K562 (cell line): ENCODE measurements at regions not wholly inside any gene's neighbourhood (a gene's known extent, or its start where the extent isn't known, plus 50 kb on each side); places are given as distances from the start of the nearest gene placed in this dataset.

Experiments
- ATAC-seq: fragments of 200-7000 bp; cut with Tn5 transposase; 3 replicates; pipeline ENCODE4 v1.9.1; 2020; ENCODE audit warnings: moderate library complexity
- BruUV-seq: library from RNA; stranded (reverse); fragments of 400-500 nt; replicated peaks from 2 replicates; lab custom pipeline; 2021; lab: Mats Ljungman, UMichigan
- CTCF ChIA-PET: fragments of 300-600 bp; formaldehyde crosslinking; extraction: SDS; loops from one replicate; lab custom pipeline; 2021; ENCODE audit warnings: low intra/inter-chr PET ratio; lab: Yijun Ruan, JAX
- POLR2A ChIA-PET: fragments of 300-600, 350-650 bp; sonication (Branson Sonifier 250); formaldehyde crosslinking; extraction: SDS; loops from one replicate; lab custom pipeline; 2021; ENCODE audit warnings: antibody characterized with exemption, inconsistent platforms; lab: Yijun Ruan, JAX
- DNase-seq, 4 experiments: peaks; one replicate each; pipeline versions ENCODE4 v3.0.0 to v3.0.0-alpha.2; 2011 to 2018; ENCODE audit warnings: low spot score in 3 of 4, mixed read lengths in 3 of 4; ENCODE audit errors: extremely low read depth in 1 of 4
- FAIRE-seq: peaks from 2 replicates; lab custom pipeline; 2011; peaks lifted over from hg19 to GRCh38; lab: Jason Lieb, UNC
- H2AFZ ChIP-seq: 2 replicates; pipeline ENCODE4 v1.6.0; 2011; ENCODE audit warnings: low read depth, low read length, control low read depth, inconsistent platforms
- H3K27ac ChIP-seq: fragments of 200-600 bp; 3 replicates; pipeline ENCODE4 v1.8.0; 2011; ENCODE audit warnings: low read depth, mild to moderate bottlenecking, control low read depth, inconsistent platforms, low read length, moderate library complexity, mixed read lengths; ENCODE audit errors: extremely low read depth
- H3K27me3 ChIP-seq, 2 experiments: fragments of 300-600 bp in 1 of 2; 2 replicates in 1 of 2; 3 replicates in 1 of 2; pipeline versions ENCODE4 v1.6.0 to v1.8.0; 2011; ENCODE audit warnings: inconsistent platforms in 2 of 2, low read length in 2 of 2, mild to moderate bottlenecking in 1 of 2, mixed read lengths in 1 of 2, moderate library complexity in 1 of 2; ENCODE audit not compliant: control insufficient read depth in 2 of 2, insufficient read depth in 2 of 2
- H3K36me3 ChIP-seq: fragments of 300-600 bp; 3 replicates; pipeline ENCODE4 v1.8.0; 2011; ENCODE audit warnings: mild to moderate bottlenecking, low read length, inconsistent platforms; ENCODE audit not compliant: control insufficient read depth, insufficient read depth
- H3K4me1 ChIP-seq, 2 experiments: fragments of 200-600 bp in 1 of 2; replicated peaks in 1 of 2; 2 replicates in 1 of 2; 3 replicates in 1 of 2; pipeline versions ENCODE4 v1.5.1 to v1.8.0; 2011; ENCODE audit warnings: inconsistent platforms in 2 of 2, low read length in 2 of 2, mild to moderate bottlenecking in 1 of 2, mixed read lengths in 1 of 2, moderate library complexity in 1 of 2; ENCODE audit not compliant: control insufficient read depth in 2 of 2, insufficient read depth in 2 of 2
- H3K4me2 ChIP-seq: 2 replicates; pipeline ENCODE4 v1.6.1; 2011; ENCODE audit warnings: low read length, control low read depth, inconsistent platforms, mixed read lengths; ENCODE audit not compliant: insufficient read depth
- H3K4me3 ChIP-seq: fragments of 200-600 bp; sonication (generic), shearing (Covaris generic); 2 replicates; pipeline ENCODE4 v1.5.1; 2016; ENCODE audit warnings: control low read depth, inconsistent platforms
- H3K79me2 ChIP-seq: fragments of 200-600 bp; 3 replicates; pipeline ENCODE4 v1.8.0; 2011; ENCODE audit warnings: low read length, inconsistent platforms; ENCODE audit not compliant: control insufficient read depth, insufficient read depth
- H3K9ac ChIP-seq, 2 experiments: 2 replicates each; pipeline versions ENCODE4 v1.6.0 to v1.6.1; 2011; ENCODE audit warnings: low read depth in 2 of 2, low read length in 2 of 2, control low read depth in 1 of 2, inconsistent platforms in 1 of 2, mild to moderate bottlenecking in 1 of 2, mixed read lengths in 1 of 2; ENCODE audit not compliant: insufficient read depth in 1 of 2
- H3K9me1 ChIP-seq: one replicate; pipeline ENCODE4 v1.6.0; 2011; ENCODE audit warnings: inconsistent platforms, mild to moderate bottlenecking, low read length, moderate library complexity; ENCODE audit not compliant: control insufficient read depth, insufficient read depth
- H3K9me3 ChIP-seq: replicated peaks from 2 replicates; pipeline ENCODE4 v1.5.1; 2011; ENCODE audit warnings: low read depth, low read length, inconsistent platforms; ENCODE audit not compliant: control insufficient read depth, insufficient read depth
- H4K20me1 ChIP-seq: replicated peaks from 2 replicates; pipeline ENCODE4 v1.6.1; 2011; ENCODE audit warnings: low read length, inconsistent platforms, mixed read lengths; ENCODE audit not compliant: control insufficient read depth, insufficient read depth
- ATF7 ChIP-seq: fragments of 450-650 bp; IDR thresholded peaks from 2 replicates; pipeline ENCODE4 v1.7.1; 2014; ENCODE audit warnings: mild to moderate bottlenecking, moderate library complexity
- HDAC8 ChIP-seq: fragments of 450-650 bp; IDR thresholded peaks from 2 replicates; pipeline ENCODE4 v1.6.1; 2016; ENCODE audit warnings: mild to moderate bottlenecking, missing genetic modification characterization, moderate library complexity, missing compliant biosample characterization
- ILF3 ChIP-seq: fragments of 450-650 bp; IDR thresholded peaks from 2 replicates; pipeline ENCODE4 v1.6.1; 2018; ENCODE audit warnings: antibody characterized with exemption, mild to moderate bottlenecking, moderate library complexity, borderline replicate concordance
- PTBP1 ChIP-seq: fragments of 200-400 bp; formaldehyde crosslinking; IDR thresholded peaks from 2 replicates; pipeline ENCODE4 v1.6.1; 2017; ENCODE audit warnings: low read depth, low read length
- PTRF ChIP-seq: fragments of 450-650 bp; IDR thresholded peaks from 2 replicates; pipeline ENCODE4 v1.6.1; 2016; ENCODE audit warnings: mild to moderate bottlenecking, missing genetic modification characterization, missing compliant biosample characterization
- SP2 ChIP-seq: IDR thresholded peaks from 2 replicates; pipeline ENCODE4 v1.6.1; 2011; ENCODE audit warnings: mild to moderate bottlenecking, low read depth, low read length, moderate library complexity; ENCODE audit not compliant: poor library complexity, severe bottlenecking; ENCODE audit errors: extremely low read depth
- SPI1 ChIP-seq: IDR thresholded peaks from 2 replicates; pipeline ENCODE4 v1.6.1; 2011; ENCODE audit warnings: low read depth, low read length, control low read depth, borderline replicate concordance
- TCF3 ChIP-seq: sonication (generic); formaldehyde crosslinking; IDR thresholded peaks from 2 replicates; pipeline ENCODE4 v1.4.0; 2020; ENCODE audit warnings: mild to moderate bottlenecking, missing genetic modification reagents
- ZBTB1 ChIP-seq: sonication (generic); formaldehyde crosslinking; IDR thresholded peaks from 2 replicates; pipeline ENCODE4 v1.8.1; 2023; ENCODE audit warnings: missing genetic modification reagents, low read depth, mild to moderate bottlenecking, borderline replicate concordance
- ZNF586 ChIP-seq: fragments of 450-650 bp; formaldehyde crosslinking; conservative IDR thresholded peaks from 2 replicates; pipeline ENCODE4 v1.4.0; 2020; ENCODE audit warnings: mild to moderate bottlenecking, moderate library complexity
- ZNF695 ChIP-seq: fragments of 450-650 bp; formaldehyde crosslinking; IDR thresholded peaks from 2 replicates; pipeline ENCODE4 v1.4.0; 2020; ENCODE audit warnings: mild to moderate bottlenecking, moderate library complexity
- ZNF707 ChIP-seq: fragments of 250-450 bp; sonication (Bioruptor Pico); conservative IDR thresholded peaks from 2 replicates; pipeline ENCODE4 v1.8.0; 2022; ENCODE audit warnings: inconsistent platforms, mild to moderate bottlenecking, moderate library complexity
- WGBS: fragments of 100-300 bp; shearing (Covaris generic); methylation state at CpG from one replicate; pipeline ENCODE4 v1.1.6; 2016; ENCODE audit warnings: low coverage, mixed read lengths; ENCODE audit not compliant: insufficient coverage; ENCODE audit errors: missing lambda C conversion rate; 5-methylcytosine and 5-hydroxymethylcytosine counted together
- in situ Hi-C: fragments of 300-500 bp; cut with MboI; formaldehyde crosslinking; loops from 4 replicates; pipeline ENCODE4 v1.15.0; 2018; ENCODE audit warnings: inconsistent platforms, mixed read lengths
- intact Hi-C: fragments of 100-400 bp; cut with micrococcal nuclease; formaldehyde crosslinking; loops from 2 replicates; pipeline ENCODE4 v1.14.2; 2022
- TF ChIP-seq, protein P1 (sequence below): sonication (generic); formaldehyde crosslinking; IDR thresholded peaks from 2 replicates; pipeline ENCODE4 v1.8.1; 2023; ENCODE audit warnings: mild to moderate bottlenecking, missing genetic modification reagents

- TF ChIP-seq SPI1 (no peak), ZBTB1 (no peak), HDAC8 (tag) (no peak), ILF3 (no peak), ATF7 (no peak), ZNF695 (CRISPR knock-in tag) (no peak), ZNF707 (CRISPR knock-in tag) (no peak), SP2 (no peak), TCF3 (CRISPR knock-in tag) (no peak), PTRF (tag) (no peak)
These were observed 616.1 kb downstream of the DTWD2 start (continued) for GRCh38 chr5:118371973-118372831.

DNA sequence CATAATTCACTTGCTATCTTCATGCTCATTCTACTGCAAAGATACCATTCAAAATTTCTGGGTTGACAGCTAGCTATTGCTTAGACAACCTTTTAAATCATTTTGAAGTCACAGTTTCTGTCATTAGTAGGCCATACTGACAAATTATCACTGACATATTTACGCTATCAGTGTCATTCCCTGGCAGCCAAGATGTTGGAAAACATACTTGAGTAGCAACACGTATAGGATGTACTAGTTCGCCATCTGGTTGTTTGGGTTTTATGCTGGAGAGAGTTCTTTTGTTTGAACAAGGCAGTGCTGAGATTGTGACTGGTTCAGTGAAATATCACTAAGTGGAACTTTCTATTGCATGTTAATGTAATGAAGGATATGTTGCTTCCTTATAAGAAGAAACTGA, 621.9 kb downstream of the DTWD2 start:
- POLR2A ChIA-PET, result no interaction called here
- intact Hi-C loops, result no loop called here
- CTCF ChIA-PET, result no interaction called here
- no peak for TF ChIP-seq PTBP1
- no peak for TF ChIP-seq ZNF586 (CRISPR knock-in tag)
- TF ChIP-seq, protein P1, sequence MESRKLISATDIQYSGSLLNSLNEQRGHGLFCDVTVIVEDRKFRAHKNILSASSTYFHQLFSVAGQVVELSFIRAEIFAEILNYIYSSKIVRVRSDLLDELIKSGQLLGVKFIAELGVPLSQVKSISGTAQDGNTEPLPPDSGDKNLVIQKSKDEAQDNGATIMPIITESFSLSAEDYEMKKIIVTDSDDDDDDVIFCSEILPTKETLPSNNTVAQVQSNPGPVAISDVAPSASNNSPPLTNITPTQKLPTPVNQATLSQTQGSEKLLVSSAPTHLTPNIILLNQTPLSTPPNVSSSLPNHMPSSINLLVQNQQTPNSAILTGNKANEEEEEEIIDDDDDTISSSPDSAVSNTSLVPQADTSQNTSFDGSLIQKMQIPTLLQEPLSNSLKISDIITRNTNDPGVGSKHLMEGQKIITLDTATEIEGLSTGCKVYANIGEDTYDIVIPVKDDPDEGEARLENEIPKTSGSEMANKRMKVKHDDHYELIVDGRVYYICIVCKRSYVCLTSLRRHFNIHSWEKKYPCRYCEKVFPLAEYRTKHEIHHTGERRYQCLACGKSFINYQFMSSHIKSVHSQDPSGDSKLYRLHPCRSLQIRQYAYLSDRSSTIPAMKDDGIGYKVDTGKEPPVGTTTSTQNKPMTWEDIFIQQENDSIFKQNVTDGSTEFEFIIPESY (CRISPR knock-in tag), result no peak
- TF ChIP-seq, all 486 proteins: peak for 0
- H3K9me3 ChIP-seq, result no peaks in the 10 kb centered on the region
- H3K36me3 ChIP-seq, result no peaks in the 10 kb centered on the region
- ATAC-seq (no peak), FAIRE-seq (no peak), DNase-seq (no peak)
- in situ Hi-C loops, result no loop called here
- no TSS peak for BruUV-seq
- H3K4me2 ChIP-seq, result no peak overlapping the region
- H3K27ac ChIP-seq, result no peak overlapping the region
- WGBS, result 0% methylated on average over 3 of the region's 3 CpGs
- no peaks in the 10 kb centered on the region for H3K79me2 ChIP-seq
- H3K4me1 ChIP-seq, result no peaks in the 10 kb centered on the region
- no peak overlapping the region for H2AFZ ChIP-seq
- H4K20me1 ChIP-seq, result no peaks in the 10 kb centered on the region
- no peaks in the 10 kb centered on the region for H3K27me3 ChIP-seq
- H3K4me3 ChIP-seq, result no peak overlapping the region
- H3K9ac ChIP-seq, result no peak overlapping the region
- no peaks in the 10 kb centered on the region for H3K9me1 ChIP-seq
